Glutamatergic neuron (in vitro differentiated cells): ENCODE measurements at regions not wholly inside any gene's neighbourhood (a gene's known extent, or its start where the extent isn't known, plus 50 kb on each side); places are given as distances from the start of the nearest gene placed in this dataset.

Experiments
- DNase-seq: peaks from one replicate; pipeline ENCODE4 v3.0.0; 2022
- H3K27ac Mint-ChIP-seq: one replicate; pipeline ENCODE4 v1.8.0; 2020; ENCODE audit warnings: mild to moderate bottlenecking, mixed read lengths, inconsistent platforms; ENCODE audit not compliant: unreplicated experiment
- H3K27me3 Mint-ChIP-seq: one replicate; pipeline ENCODE4 v1.8.0; 2020; ENCODE audit warnings: mild to moderate bottlenecking, moderate library complexity, mixed read lengths, inconsistent platforms; ENCODE audit not compliant: unreplicated experiment
- H3K36me3 Mint-ChIP-seq: one replicate; pipeline ENCODE4 v1.8.0; 2020; ENCODE audit warnings: mild to moderate bottlenecking, mixed read lengths, inconsistent platforms; ENCODE audit not compliant: unreplicated experiment
- H3K4me1 Mint-ChIP-seq: one replicate; pipeline ENCODE4 v1.8.0; 2020; ENCODE audit warnings: mild to moderate bottlenecking, low read depth, mixed read lengths, inconsistent platforms; ENCODE audit not compliant: unreplicated experiment
- H3K4me3 Mint-ChIP-seq: one replicate; pipeline ENCODE4 v1.8.0; 2020; ENCODE audit warnings: mild to moderate bottlenecking, mixed read lengths, inconsistent platforms; ENCODE audit not compliant: unreplicated experiment
- H3K9me3 Mint-ChIP-seq: one replicate; pipeline ENCODE4 v1.8.0; 2020; ENCODE audit warnings: mild to moderate bottlenecking, moderate library complexity, mixed read lengths, inconsistent platforms; ENCODE audit not compliant: unreplicated experiment
- TF ChIP-seq, protein P1 (sequence below): fragments of 200-600 bp; sonication (generic); IDR thresholded peaks from one replicate; pipeline ENCODE4 v1.5.0; 2021; ENCODE audit not compliant: partially characterized antibody, unreplicated experiment

- Mint-ChIP-seq H3K4me1 (no peaks in the 10 kb centered on the region), H3K4me3 (no peak overlapping the region), H3K27me3 (peaks cover 3% of the 10 kb centered on the region), H3K27ac (no peak overlapping the region), H3K9me3 (no peaks in the 10 kb centered on the region), H3K36me3 (no peaks in the 10 kb centered on the region)
- DNase-seq: no peak
- TF ChIP-seq, protein P1, sequence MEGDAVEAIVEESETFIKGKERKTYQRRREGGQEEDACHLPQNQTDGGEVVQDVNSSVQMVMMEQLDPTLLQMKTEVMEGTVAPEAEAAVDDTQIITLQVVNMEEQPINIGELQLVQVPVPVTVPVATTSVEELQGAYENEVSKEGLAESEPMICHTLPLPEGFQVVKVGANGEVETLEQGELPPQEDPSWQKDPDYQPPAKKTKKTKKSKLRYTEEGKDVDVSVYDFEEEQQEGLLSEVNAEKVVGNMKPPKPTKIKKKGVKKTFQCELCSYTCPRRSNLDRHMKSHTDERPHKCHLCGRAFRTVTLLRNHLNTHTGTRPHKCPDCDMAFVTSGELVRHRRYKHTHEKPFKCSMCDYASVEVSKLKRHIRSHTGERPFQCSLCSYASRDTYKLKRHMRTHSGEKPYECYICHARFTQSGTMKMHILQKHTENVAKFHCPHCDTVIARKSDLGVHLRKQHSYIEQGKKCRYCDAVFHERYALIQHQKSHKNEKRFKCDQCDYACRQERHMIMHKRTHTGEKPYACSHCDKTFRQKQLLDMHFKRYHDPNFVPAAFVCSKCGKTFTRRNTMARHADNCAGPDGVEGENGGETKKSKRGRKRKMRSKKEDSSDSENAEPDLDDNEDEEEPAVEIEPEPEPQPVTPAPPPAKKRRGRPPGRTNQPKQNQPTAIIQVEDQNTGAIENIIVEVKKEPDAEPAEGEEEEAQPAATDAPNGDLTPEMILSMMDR: no peak
These were observed 564.8 kb downstream of the ACTL7B start for GRCh38 chr9:108290839-108291585.

- no peak for DNase-seq
- Mint-ChIP-seq H3K4me3 (no peak overlapping the region), H3K36me3 (no peaks in the 10 kb centered on the region), H3K27ac (no peak overlapping the region), H3K4me1 (no peaks in the 10 kb centered on the region), H3K9me3 (no peaks in the 10 kb centered on the region), H3K27me3 (peaks cover 1% of the 10 kb centered on the region)
- TF ChIP-seq, protein P1: no peak
These were observed 569.1 kb downstream of the ACTL7B start for GRCh38 chr9:108286638-108287206.

DNA sequence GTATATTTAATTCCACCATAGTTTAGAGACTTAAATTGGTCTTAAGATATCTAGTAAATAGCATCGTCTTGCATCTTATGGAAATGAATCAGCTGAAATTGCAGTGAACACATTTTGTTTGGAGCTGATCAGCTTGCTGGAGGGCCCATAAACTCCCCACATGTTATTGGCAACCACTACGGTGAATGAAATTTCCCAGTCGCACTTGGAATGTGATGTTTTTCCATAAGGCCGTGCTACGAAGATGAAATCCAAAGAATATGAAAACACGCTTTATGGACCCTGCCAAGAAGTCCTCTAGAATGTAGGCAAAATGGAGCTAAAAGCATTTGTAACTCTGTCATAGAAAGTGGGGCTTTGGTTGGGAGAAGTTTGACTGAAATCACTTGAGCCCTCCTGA is 572.1 kb downstream of the ACTL7B start:
- Mint-ChIP-seq H3K27ac (no peak overlapping the region), H3K9me3 (peaks cover 4% of the 10 kb centered on the region), H3K36me3 (no peaks in the 10 kb centered on the region), H3K4me1 (no peaks in the 10 kb centered on the region), H3K4me3 (no peak overlapping the region), H3K27me3 (no peaks in the 10 kb centered on the region)
- TF ChIP-seq, protein P1: no peak
- no peak for DNase-seq

- DNase-seq: no peak
- H3K27me3 Mint-ChIP-seq: no peaks in the 10 kb centered on the region
- H3K36me3 Mint-ChIP-seq: no peaks in the 10 kb centered on the region
- no peak overlapping the region for H3K4me3 Mint-ChIP-seq
- no peaks in the 10 kb centered on the region for H3K4me1 Mint-ChIP-seq
- no peak overlapping the region for H3K27ac Mint-ChIP-seq
- TF ChIP-seq, protein P1: peak; percentile 69
- peaks cover 4% of the 10 kb centered on the region for H3K9me3 Mint-ChIP-seq
These were observed 572.9 kb downstream of the ACTL7B start for GRCh38 chr9:108282872-108283271.

DNA sequence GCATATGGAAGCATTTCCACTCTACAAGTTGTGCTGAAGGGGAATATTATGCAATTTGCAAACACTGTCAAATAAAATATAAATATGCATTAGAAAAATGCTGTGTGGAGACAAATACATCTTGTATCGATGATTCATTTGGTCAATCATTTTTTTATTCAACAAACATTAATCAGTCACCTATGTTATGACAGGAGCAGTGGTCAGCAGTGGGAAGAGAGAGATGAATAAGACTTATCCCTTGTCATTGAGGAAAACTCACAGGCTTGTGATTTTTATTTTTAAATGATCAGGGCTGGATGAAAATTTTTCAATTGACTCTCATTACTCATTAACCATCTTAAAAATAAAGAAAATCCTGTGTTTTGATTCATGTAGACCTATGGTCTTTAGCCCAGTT is 574.1 kb downstream of the ACTL7B start:
- Mint-ChIP-seq H3K4me3 (no peak overlapping the region), H3K9me3 (peaks cover 4% of the 10 kb centered on the region), H3K4me1 (no peaks in the 10 kb centered on the region), H3K27me3 (no peaks in the 10 kb centered on the region), H3K36me3 (no peaks in the 10 kb centered on the region), H3K27ac (no peak overlapping the region)
- no peak for DNase-seq
- TF ChIP-seq, protein P1: no peak
